ENCODE measurements at regions not wholly inside any gene's neighbourhood (a gene's known extent, or its start where the extent isn't known, plus 50 kb on each side); places are given as distances from the start of the nearest gene placed in this dataset.

- H3K27ac ChIP-seq: no peak overlapping the region
- H3K36me3 ChIP-seq: no peaks in the 10 kb centered on the region
- H3K4me3 ChIP-seq (ENCODE audit: low read depth in 1 of 2, low read length in 1 of 2): no peak overlapping the region
- H3K27me3 ChIP-seq: no peaks in the 10 kb centered on the region
- TF ChIP-seq, protein P1, sequence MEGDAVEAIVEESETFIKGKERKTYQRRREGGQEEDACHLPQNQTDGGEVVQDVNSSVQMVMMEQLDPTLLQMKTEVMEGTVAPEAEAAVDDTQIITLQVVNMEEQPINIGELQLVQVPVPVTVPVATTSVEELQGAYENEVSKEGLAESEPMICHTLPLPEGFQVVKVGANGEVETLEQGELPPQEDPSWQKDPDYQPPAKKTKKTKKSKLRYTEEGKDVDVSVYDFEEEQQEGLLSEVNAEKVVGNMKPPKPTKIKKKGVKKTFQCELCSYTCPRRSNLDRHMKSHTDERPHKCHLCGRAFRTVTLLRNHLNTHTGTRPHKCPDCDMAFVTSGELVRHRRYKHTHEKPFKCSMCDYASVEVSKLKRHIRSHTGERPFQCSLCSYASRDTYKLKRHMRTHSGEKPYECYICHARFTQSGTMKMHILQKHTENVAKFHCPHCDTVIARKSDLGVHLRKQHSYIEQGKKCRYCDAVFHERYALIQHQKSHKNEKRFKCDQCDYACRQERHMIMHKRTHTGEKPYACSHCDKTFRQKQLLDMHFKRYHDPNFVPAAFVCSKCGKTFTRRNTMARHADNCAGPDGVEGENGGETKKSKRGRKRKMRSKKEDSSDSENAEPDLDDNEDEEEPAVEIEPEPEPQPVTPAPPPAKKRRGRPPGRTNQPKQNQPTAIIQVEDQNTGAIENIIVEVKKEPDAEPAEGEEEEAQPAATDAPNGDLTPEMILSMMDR (IDR thresholded peaks at IDR 0.05): no peak
- H3K4me1 ChIP-seq (ENCODE audit: control insufficient read depth in 1 of 2, insufficient read depth in 1 of 2, low read depth in 1 of 2, low read length in 1 of 2): peaks cover 1% of the 10 kb centered on the region in 2 experiments
- H3K9me3 ChIP-seq: no peaks in the 10 kb centered on the region
Observed at GRCh38 chr11:122230385-122230755, 114.4 kb upstream of the BLID start.

GRCh38 chr11:122229481-122230384 is 113.7 kb upstream of the BLID start:
- Histone ChIP-seq H3K4me3 (ENCODE audit: low read depth in 1 of 2, low read length in 1 of 2) (no peak overlapping the region), H3K27ac (no peak overlapping the region)

DNA sequence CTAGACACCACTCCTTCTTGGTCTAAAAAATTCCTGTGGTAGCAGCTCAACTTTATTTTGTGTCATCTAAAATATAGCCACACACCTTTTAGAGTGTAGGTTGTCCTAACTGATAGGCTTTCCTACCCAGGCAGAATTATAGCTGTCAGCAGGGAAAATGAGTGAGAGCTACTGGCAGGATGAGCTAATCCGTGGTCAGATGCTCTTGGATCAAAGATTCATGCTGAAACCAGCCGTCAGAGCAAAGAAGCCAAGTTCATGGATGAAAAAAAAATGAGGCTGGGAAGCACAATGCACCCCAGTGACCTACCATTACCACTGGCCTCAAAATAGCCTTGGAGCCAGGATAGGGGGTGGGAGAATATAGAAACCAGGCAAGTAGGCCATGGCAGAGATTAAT is 113.1 kb upstream of the BLID start:
- TF ChIP-seq, protein P1 (IDR thresholded peaks at IDR 0.05): no peak
- Histone ChIP-seq H3K27ac (no peak overlapping the region), H3K4me3 (ENCODE audit: low read depth in 1 of 2, low read length in 1 of 2) (no peak overlapping the region), H3K9me3 (no peaks in the 10 kb centered on the region), H3K4me1 (ENCODE audit: control insufficient read depth in 1 of 2, insufficient read depth in 1 of 2, low read depth in 1 of 2, low read length in 1 of 2) (no peaks in the 10 kb centered on the region), H3K36me3 (no peaks in the 10 kb centered on the region), H3K27me3 (no peaks in the 10 kb centered on the region)

More at GRCh38 chr11:122229481-122230384, 113.7 kb upstream of the BLID start:
- H3K9me3 ChIP-seq: no peaks in the 10 kb centered on the region
- no peaks in the 10 kb centered on the region for H3K36me3 ChIP-seq
- H3K4me1 ChIP-seq (ENCODE audit: control insufficient read depth in 1 of 2, insufficient read depth in 1 of 2, low read depth in 1 of 2, low read length in 1 of 2): no peaks in the 10 kb centered on the region
- no peaks in the 10 kb centered on the region for H3K27me3 ChIP-seq
- TF ChIP-seq, protein P1 (IDR thresholded peaks at IDR 0.05): no peak

- Histone ChIP-seq H3K4me3 (ENCODE audit: low read depth in 1 of 2, low read length in 1 of 2) (no peak overlapping the region), H3K27me3 (no peaks in the 10 kb centered on the region), H3K27ac (no peak overlapping the region), H3K36me3 (no peaks in the 10 kb centered on the region), H3K9me3 (no peaks in the 10 kb centered on the region), H3K4me1 (ENCODE audit: control insufficient read depth in 1 of 2, insufficient read depth in 1 of 2, low read depth in 1 of 2, low read length in 1 of 2) (no peaks in the 10 kb centered on the region)
- TF ChIP-seq, protein P1 (IDR thresholded peaks at IDR 0.05): no peak
Observed at GRCh38 chr11:122226810-122227379, 110.9 kb upstream of the BLID start.

GRCh38 chr11:122224867-122225266 is 108.9 kb upstream of the BLID start:
- TF ChIP-seq, protein P1 (IDR thresholded peaks at IDR 0.05): no peak
- no peaks in the 10 kb centered on the region for H3K9me3 ChIP-seq
- no peak overlapping the region for H3K27ac ChIP-seq
- H3K27me3 ChIP-seq: no peaks in the 10 kb centered on the region
- no peak overlapping the region for H3K4me3 ChIP-seq (ENCODE audit: low read depth in 1 of 2, low read length in 1 of 2)
- no peaks in the 10 kb centered on the region for H3K4me1 ChIP-seq (ENCODE audit: control insufficient read depth in 1 of 2, insufficient read depth in 1 of 2, low read depth in 1 of 2, low read length in 1 of 2)
- no peaks in the 10 kb centered on the region for H3K36me3 ChIP-seq

Data from neutrophil (primary cell).